ENCODE measurements at regions not wholly inside any gene's neighbourhood (a gene's known extent, or its start where the extent isn't known, plus 50 kb on each side); places are given as distances from the start of the nearest gene placed in this dataset.

GRCh38 chr15:27601239-27601960 lies 497.7 kb downstream of the OCA2 start:
- no peak for TF ChIP-seq CHD2 (IDR thresholded peaks at IDR 0.05; ENCODE audit: low read length, partially characterized antibody)
- TF ChIP-seq POLR2A (IDR thresholded peaks at IDR 0.05; ENCODE audit: low read length) = no peak
- TF ChIP-seq, protein P1, sequence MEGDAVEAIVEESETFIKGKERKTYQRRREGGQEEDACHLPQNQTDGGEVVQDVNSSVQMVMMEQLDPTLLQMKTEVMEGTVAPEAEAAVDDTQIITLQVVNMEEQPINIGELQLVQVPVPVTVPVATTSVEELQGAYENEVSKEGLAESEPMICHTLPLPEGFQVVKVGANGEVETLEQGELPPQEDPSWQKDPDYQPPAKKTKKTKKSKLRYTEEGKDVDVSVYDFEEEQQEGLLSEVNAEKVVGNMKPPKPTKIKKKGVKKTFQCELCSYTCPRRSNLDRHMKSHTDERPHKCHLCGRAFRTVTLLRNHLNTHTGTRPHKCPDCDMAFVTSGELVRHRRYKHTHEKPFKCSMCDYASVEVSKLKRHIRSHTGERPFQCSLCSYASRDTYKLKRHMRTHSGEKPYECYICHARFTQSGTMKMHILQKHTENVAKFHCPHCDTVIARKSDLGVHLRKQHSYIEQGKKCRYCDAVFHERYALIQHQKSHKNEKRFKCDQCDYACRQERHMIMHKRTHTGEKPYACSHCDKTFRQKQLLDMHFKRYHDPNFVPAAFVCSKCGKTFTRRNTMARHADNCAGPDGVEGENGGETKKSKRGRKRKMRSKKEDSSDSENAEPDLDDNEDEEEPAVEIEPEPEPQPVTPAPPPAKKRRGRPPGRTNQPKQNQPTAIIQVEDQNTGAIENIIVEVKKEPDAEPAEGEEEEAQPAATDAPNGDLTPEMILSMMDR (IDR thresholded peaks at IDR 0.05) = no peak
- TF ChIP-seq, protein P2, sequence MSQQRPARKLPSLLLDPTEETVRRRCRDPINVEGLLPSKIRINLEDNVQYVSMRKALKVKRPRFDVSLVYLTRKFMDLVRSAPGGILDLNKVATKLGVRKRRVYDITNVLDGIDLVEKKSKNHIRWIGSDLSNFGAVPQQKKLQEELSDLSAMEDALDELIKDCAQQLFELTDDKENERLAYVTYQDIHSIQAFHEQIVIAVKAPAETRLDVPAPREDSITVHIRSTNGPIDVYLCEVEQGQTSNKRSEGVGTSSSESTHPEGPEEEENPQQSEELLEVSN (IDR thresholded peaks at IDR 0.05; ENCODE audit: borderline replicate concordance, low read depth) = no peak
- TF ChIP-seq RARB (CRISPR knock-in tag; IDR thresholded peaks at IDR 0.05) = no peak
- no peak for TF ChIP-seq BCL3 (IDR thresholded peaks at IDR 0.05)
- TF ChIP-seq POLR2AphosphoS2 (conservative IDR thresholded peaks at IDR 0.05; ENCODE audit: low read length) = no peak
- no peak for TF ChIP-seq RNF2 (IDR thresholded peaks at IDR 0.05; ENCODE audit: borderline replicate concordance, low read depth)
- no peak for TF ChIP-seq SMC3 (IDR thresholded peaks at IDR 0.05)
- no peak for TF ChIP-seq RFX5 (IDR thresholded peaks at IDR 0.05)
- TF ChIP-seq EHMT2 (IDR thresholded peaks at IDR 0.05; ENCODE audit: low read depth) = no peak
- no peak for TF ChIP-seq CHD4 (IDR thresholded peaks at IDR 0.05; ENCODE audit: borderline replicate concordance)
- no peak for TF ChIP-seq REST (IDR thresholded peaks at IDR 0.05)
- no peak for TF ChIP-seq EP300 (IDR thresholded peaks at IDR 0.05)
